ENCODE measurements at regions not wholly inside any gene's neighbourhood (a gene's known extent, or its start where the extent isn't known, plus 50 kb on each side); places are given as distances from the start of the nearest gene placed in this dataset.
"Not testable (repeated sequence)": the region's sequence is repeated elsewhere in the genome, so short reads cannot be mapped to it uniquely, and the experiment has no call there.

- DNase-seq (ENCODE audit: low spot score) = no peak
Measured at GRCh38 chr13:47892374-47892773, 108.7 kb downstream of the SUCLA2 start.

- DNase-seq (ENCODE audit: low spot score) = no peak
Measured at GRCh38 chr13:47890146-47890814, 110.8 kb downstream of the SUCLA2 start.

- DNase-seq (ENCODE audit: low spot score) = no peak
Measured at GRCh38 chr13:47886314-47886713, 114.8 kb downstream of the SUCLA2 start.

GRCh38 chr13:47875201-47875600 is 125.9 kb downstream of the SUCLA2 start:
- DNase-seq (ENCODE audit: low spot score) = no peak

GRCh38 chr13:47873987-47874386 is 127.1 kb downstream of the SUCLA2 start:
- not testable (repeated sequence) for DNase-seq (ENCODE audit: low spot score)

GRCh38 chr13:47873319-47873718 is 127.8 kb downstream of the SUCLA2 start:
- not testable (repeated sequence) for DNase-seq (ENCODE audit: low spot score)

- DNase-seq (ENCODE audit: low spot score) = no peak
Measured at GRCh38 chr13:47869776-47870175, 131.3 kb downstream of the SUCLA2 start.

- DNase-seq (ENCODE audit: low spot score) = no peak
Measured at GRCh38 chr13:47865883-47866282, 135.2 kb downstream of the SUCLA2 start.

- DNase-seq (ENCODE audit: low spot score) = no peak
Measured at GRCh38 chr13:47862841-47863240, 138.2 kb downstream of the SUCLA2 start.

- no peak for DNase-seq (ENCODE audit: low spot score)
Measured at GRCh38 chr13:47859165-47859564, 141.9 kb downstream of the SUCLA2 start.

- peak; percentile 48 for DNase-seq (ENCODE audit: low spot score)
Measured at GRCh38 chr13:47858042-47859025, 142.7 kb downstream of the SUCLA2 start.

- DNase-seq (ENCODE audit: low spot score) = no peak
Measured at GRCh38 chr13:47853236-47853635, 147.8 kb downstream of the SUCLA2 start.

- DNase-seq (ENCODE audit: low spot score) = no peak
Measured at GRCh38 chr13:47846886-47847285, 154.2 kb downstream of the SUCLA2 start.

- DNase-seq (ENCODE audit: low spot score) = no peak
Measured at GRCh38 chr13:47845981-47846380, 155.1 kb downstream of the SUCLA2 start.

- no peak for DNase-seq (ENCODE audit: low spot score)
Measured at GRCh38 chr13:47843005-47843404, 158.1 kb downstream of the SUCLA2 start.

GRCh38 chr13:47841151-47841550 is 159.9 kb downstream of the SUCLA2 start:
- DNase-seq (ENCODE audit: low spot score) = peak; percentile 48

GRCh38 chr13:47837906-47838305 is 163.2 kb downstream of the SUCLA2 start:
- DNase-seq (ENCODE audit: low spot score) = no peak

- DNase-seq (ENCODE audit: low spot score) = no peak
Measured at GRCh38 chr13:47837104-47837880, 163.8 kb downstream of the SUCLA2 start.

- DNase-seq (ENCODE audit: low spot score) = no peak
Measured at GRCh38 chr13:47835470-47836228, 165.4 kb downstream of the SUCLA2 start.

- no peak for DNase-seq (ENCODE audit: low spot score)
Measured at GRCh38 chr13:47832458-47832972, 168.6 kb downstream of the SUCLA2 start.

GRCh38 chr13:47831265-47831664 is 169.8 kb downstream of the SUCLA2 start:
- no peak for DNase-seq (ENCODE audit: low spot score)
